Epithelial cell of esophagus (primary cell): ENCODE measurements at regions not wholly inside any gene's neighbourhood (a gene's known extent, or its start where the extent isn't known, plus 50 kb on each side); places are given as distances from the start of the nearest gene placed in this dataset.

Source experiments
- DNase-seq: peaks from one replicate; pipeline ENCODE4 v3.0.0; 2010; ENCODE audit warnings: low read depth
- H3K4me3 ChIP-seq: 2 replicates; pipeline ENCODE4 v1.5.1; 2011; ENCODE audit warnings: mild to moderate bottlenecking, low read length, control low read depth
- CTCF ChIP-seq: IDR thresholded peaks from 2 replicates; pipeline ENCODE4 v1.5.1; 2011; ENCODE audit warnings: low read depth, mild to moderate bottlenecking, low read length, control low read depth, inconsistent platforms; ENCODE audit not compliant: insufficient read depth; ENCODE audit errors: missing control alignments

- H3K4me3 ChIP-seq, result no peak overlapping the region
- no peak for DNase-seq
- TF ChIP-seq CTCF, result no peak
These were observed 111.6 kb upstream of the OBI1 start for GRCh38 chr13:78770601-78771000.

GRCh38 chr13:78768950-78769349 is 110.0 kb upstream of the OBI1 start:
- TF ChIP-seq CTCF, result no peak
- no peak for DNase-seq
- H3K4me3 ChIP-seq, result no peak overlapping the region

- DNase-seq, result no peak
- TF ChIP-seq CTCF, result no peak
- H3K4me3 ChIP-seq, result no peak overlapping the region
These were observed 105.7 kb upstream of the OBI1 start for GRCh38 chr13:78764665-78765064.

GRCh38 chr13:78762825-78763224 is 103.9 kb upstream of the OBI1 start:
- no peak overlapping the region for H3K4me3 ChIP-seq
- DNase-seq, result peak; percentile 10
- TF ChIP-seq CTCF, result no peak

GRCh38 chr13:78759704-78760103 is 100.7 kb upstream of the OBI1 start:
- no peak for TF ChIP-seq CTCF
- H3K4me3 ChIP-seq, result no peak overlapping the region
- DNase-seq, result no peak

- no peak for TF ChIP-seq CTCF
- no peak for DNase-seq
- no peak overlapping the region for H3K4me3 ChIP-seq
These were observed 99.6 kb upstream of the OBI1 start for GRCh38 chr13:78758549-78758948.

GRCh38 chr13:78753435-78753834 is 94.5 kb upstream of the OBI1 start:
- no peak for TF ChIP-seq CTCF
- no peak for DNase-seq
- no peak overlapping the region for H3K4me3 ChIP-seq
